HG03280 (cell line): ENCODE measurements at regions not wholly inside any gene's neighbourhood (a gene's known extent, or its start where the extent isn't known, plus 50 kb on each side); places are given as distances from the start of the nearest gene placed in this dataset.

Experiments
- ATAC-seq: cut with Tn5 transposase; IDR thresholded peaks from one replicate; pipeline ENCODE4 v1.9.1; 2021; ENCODE audit warnings: mild to moderate bottlenecking, moderate library complexity; ENCODE audit not compliant: unreplicated experiment

DNA sequence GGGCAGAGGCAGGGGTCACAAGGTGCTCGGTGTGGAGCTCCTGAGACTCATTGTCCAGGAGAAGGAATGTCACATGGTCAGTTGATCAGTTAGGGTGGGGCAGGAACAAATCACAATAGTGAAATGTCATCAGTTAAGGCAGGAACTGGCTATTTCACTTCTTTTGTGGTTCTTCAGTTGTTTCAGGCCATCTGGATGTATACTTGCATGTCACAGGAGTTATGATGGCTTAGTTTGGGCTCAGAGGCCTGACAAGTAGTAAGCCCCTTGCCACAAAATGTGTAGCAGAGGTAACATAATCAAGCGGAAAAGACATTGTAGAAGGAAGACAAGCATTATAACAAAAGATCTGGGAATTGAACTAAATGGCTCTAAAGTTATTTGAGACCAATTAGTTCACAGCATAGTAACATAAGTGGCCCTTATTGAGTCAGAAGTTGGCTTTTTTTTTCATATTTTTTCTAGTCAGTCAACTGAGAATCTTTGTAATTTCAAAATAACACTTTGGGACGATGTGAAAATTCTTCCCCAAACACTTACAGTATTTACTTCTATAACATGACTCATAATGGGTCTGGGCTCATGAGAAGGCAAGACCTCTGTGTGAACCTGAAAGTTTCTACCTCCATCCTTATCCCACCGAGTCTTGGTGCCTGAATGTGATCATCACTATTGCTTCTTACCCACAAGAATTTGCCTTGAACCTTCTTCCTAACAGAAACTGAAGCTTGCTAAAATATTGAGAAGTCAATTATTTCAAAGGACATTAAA is 137.0 kb upstream of the DPT start:
- no peak for ATAC-seq

GRCh38 chr1:168867941-168868634 is 139.1 kb upstream of the DPT start:
- ATAC-seq = no peak

- no peak for ATAC-seq
These were observed 142.5 kb upstream of the DPT start for GRCh38 chr1:168871531-168871930.

DNA sequence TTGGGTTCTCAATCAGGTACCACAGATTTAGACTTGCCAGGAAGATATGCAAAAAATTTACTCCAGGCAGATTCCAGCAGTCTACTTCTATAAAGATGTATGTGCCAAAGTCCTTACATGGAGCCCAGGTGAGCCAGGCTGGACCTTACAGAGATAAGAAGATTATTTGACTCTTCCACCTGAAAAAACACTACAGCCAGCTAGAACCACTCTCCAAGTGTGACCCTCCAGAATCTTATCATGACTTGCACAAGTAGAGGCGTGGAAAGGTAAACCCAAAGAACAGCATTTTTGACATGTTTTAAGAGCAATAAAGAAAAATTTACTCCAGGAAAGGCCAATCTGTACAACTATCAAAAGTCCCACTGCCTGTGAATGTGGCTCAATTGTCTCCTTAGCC is 146.8 kb upstream of the DPT start:
- ATAC-seq = no peak

DNA sequence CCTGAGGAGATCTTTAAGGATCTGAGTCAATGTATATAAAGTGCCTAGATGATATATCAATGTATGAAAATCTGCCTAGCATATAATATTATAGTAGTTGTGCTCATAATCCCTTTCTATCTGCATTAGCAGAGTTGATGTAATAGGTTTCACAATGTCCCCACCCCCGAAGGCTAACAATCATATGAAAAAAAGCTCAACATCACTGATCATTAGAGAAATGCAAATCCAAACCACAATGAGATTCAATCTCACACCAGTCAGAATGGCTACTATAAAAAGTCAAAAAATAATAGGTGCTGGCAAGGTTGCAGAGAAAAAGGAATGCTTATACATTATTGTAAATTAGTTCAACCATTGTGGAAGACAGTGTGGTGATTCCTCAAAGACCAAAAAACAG is 147.8 kb upstream of the DPT start:
- ATAC-seq = no peak

DNA sequence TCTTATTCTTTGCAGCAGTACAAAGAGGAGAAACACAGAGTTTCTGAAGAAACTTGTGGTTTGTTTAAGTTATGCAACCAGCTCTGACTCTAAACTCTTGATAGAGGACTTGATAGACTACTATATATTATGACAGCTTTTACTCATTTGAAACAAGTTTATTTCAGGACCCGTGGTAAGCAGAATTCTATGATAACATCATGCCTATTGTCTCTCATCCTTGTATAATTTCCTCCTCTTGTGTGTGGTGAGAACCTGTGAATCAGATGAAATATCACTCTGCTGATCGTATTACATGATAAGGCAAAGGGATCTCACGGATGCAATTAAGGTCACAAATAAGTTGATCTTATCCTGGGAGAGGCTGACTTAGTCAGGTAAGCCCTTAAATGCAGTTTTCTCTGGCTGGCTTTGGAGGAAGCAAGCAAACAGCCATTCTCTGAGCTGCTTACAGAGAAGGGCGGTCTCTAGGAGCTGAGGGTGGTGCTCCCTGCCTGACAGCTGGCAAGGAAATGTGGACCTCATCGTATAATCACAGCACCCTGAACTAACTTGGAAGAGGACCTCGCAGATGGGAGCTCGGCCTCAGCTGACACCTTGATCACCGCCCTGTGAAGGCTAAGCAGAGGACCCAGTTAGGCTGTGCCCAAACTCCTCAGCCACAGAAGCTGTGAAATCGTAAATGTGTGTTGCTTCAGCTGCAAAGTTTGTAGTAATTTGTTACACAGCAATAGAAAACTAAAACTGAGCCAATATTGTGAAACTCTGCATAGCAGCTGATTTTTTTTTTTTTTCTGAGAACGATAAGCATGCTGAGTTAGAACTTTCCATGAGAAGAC is 151.1 kb upstream of the DPT start:
- no peak for ATAC-seq

DNA sequence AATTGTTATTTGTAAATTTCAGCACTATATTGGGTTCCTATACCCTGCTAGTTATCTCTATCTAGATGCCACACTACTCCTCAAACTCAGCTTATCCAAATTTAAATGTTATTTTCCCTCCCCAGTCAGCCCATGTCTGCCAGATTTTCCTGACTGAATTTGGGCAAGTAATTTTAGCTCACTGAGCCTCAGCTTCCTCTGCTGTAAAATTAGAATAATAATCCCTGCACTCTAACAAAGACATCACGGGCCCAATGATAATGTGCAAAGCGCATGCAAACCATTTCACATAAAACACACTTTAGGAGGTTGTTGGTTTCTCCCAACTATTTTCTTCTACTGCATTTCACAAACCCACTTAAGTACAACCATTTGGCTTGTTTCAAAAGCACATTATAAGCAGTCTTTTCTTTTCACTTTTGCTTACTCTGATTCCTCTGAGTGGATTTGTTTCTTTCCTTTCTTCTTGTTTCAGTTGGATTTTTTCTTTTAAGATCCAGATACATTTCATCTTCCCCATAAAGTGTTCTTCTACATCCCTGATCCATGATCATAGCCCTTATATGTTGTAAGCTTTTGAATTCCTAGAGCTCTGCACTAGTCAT is 152.8 kb upstream of the DPT start:
- no peak for ATAC-seq

DNA sequence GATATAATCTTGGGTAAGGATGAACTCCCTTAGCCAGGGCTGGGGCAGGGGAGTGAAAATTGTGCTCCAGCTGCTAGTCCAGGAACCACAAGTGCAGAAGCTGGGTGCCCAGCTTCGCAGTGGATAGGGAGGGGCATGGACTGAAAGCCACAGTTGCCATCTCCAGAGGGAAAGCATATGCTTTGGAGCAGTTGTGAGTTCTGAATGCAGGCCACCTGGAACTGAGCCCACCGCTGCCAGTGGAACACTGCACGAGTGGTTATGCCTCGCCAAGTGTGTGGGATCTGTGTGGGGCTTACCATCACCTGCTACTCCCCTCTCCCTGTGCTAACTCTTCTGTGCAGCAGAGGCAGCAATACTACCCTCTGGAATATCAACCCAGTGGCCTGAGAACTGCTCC is 158.4 kb upstream of the DPT start:
- ATAC-seq = no peak

DNA sequence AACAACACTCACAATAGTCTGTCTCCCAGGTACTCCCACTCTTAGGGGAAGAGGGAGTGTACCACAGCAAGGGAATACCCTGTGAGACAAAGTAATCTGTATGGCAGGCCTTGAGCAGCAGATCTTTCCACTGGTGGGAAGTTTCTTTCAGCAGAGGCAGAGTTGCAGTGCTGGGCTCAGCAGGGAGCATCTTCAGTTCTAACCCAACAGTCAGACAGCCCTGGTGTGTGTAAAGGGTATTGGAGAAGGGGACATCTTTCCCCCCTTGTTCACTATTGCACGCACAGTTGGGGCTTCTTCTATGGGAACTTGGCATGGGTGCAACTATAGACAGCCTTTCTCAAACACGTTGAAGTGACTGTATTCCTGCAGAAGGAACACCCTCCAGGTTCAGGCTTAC is 159.4 kb upstream of the DPT start:
- ATAC-seq = no peak

- ATAC-seq = no peak
These were observed 163.9 kb upstream of the DPT start for GRCh38 chr1:168892931-168893330.

DNA sequence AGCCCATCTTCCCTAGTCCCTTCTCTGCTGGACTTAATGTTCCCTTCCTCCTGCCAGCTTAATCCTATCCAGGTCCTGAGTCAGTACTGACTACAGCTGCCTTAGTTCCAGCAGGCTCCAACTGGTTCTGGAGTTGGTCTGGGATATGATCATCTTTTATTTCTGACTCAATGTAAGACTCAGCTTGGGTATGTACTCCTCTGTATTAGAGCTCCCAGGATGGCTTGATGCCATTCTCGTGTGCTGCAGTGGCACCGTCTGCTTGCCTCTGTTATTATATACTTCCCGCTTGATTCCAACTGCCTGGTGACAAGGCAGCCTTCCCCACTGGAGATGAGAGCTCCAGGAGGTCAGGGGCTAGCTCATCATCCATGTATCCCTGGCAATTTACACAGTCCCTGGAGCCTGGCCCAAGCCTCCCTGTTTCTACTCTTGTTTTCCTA is 164.4 kb upstream of the DPT start:
- ATAC-seq = no peak

GRCh38 chr1:168894397-168894903 is 165.4 kb upstream of the DPT start:
- ATAC-seq = no peak

DNA sequence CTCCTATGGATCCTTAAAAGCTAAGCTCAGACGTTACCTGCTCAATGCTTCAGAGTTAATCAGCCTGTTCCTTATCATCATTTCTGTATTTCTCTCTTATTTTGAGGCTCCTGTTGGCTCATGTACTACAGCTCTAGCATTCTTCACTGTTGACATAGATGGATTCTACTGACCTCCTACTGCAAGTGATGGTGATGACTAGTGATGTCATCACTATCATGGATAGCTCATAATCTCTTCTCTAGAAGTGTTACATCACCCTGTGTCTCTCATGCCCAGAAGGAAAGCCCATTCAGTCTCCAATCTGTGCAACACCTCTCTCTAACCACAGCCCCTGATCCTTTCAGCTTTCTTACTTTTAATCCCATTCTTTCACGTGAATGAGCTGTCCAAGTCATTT is 168.2 kb upstream of the DPT start:
- no peak for ATAC-seq

DNA sequence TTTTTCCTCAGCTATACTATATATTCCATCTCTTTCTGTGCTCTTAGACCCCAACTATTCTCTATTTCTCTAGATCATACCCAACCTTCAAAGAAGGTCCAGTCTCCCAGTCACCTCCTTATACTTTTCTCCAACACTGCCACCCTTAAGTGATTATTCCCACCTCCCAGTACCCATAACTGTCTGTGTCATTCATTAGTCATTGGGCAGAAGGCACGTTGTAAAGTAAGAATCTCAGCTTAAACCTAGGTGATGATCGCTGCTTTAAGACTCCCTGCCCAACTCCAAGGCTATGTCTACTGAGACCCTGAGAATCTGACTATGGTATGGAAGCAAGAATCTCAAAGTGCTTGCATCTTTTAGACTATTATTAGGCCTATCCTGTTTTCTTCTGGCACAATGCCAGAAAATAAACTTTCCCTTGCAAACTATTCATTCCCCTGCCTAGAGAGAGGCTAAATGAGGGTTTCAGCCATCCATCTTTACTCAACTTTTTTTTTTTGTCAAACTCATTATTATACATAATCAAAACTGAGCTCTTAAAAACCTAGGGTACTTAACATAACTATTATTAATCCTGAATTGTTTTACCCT is 174.3 kb upstream of the DPT start:
- no peak for ATAC-seq

- ATAC-seq = no peak
These were observed 176.6 kb upstream of the DPT start for GRCh38 chr1:168905633-168906032.

DNA sequence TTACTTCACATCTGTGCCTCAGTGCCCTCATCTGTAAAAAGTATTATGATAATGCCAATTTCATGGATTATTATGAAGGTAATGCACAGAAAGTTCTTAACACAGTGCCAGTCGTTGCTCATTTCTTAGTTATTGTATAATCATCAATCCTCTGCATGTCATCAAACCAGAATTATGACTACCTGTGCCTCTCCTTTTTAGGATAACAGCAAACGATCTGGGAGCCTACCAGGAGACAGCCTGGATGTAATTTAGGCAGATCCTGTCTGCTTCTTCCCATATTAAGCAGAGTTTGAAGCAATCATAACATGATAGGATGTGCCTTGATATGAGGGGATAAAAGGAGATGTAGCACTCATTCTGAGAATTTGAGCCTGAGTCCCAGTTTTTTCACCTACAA is 177.4 kb upstream of the DPT start:
- ATAC-seq = no peak

DNA sequence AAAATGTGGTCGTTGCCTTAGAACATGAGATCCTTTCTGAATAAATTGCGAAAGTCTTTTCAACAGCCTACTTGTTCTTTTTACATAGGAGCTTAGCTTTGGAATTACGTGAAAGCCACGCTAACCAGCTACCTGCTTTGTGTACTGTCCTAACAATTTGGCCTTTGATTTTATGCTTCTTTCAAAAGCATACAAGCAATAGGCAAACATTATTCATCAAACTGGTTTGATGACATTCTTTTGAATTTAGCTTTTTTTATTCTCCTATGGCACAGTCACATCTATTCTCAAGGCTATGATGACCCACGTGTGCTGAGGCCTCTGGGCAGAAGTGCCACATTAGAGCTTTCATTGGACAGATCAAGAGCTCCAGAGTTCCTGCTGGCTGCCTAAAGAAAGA is 178.0 kb upstream of the DPT start:
- no peak for ATAC-seq

GRCh38 chr1:168907786-168908348 is 178.9 kb upstream of the DPT start:
- no peak for ATAC-seq

- no peak for ATAC-seq
These were observed 181.4 kb upstream of the DPT start for GRCh38 chr1:168910403-168910802.

DNA sequence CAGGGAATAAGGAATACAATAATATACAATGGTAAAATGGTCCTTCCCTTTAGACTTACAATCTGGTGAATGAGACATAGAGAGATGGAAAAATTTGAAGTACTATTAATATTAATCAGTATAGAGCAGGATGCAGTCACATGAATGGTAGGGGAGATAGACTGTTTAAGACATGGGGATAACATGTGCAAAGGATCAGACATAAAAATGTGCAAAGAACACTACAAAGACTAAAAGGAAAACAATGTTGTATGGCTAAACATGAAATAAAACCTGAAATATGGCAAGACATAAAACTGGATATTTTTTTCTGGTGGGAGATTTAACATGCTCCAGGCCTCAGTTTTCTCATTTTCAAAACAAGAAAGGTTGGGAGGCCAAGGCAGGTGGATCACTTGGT is 182.4 kb upstream of the DPT start:
- ATAC-seq = no peak
